Lower leg skin (tissue), 3 donors: ENCODE measurements at regions not wholly inside any gene's neighbourhood (a gene's known extent, or its start where the extent isn't known, plus 50 kb on each side); places are given as distances from the start of the nearest gene placed in this dataset.

Experiments used
- POLR2A ChIP-seq, 2 donors: fragments of 450-650 bp; IDR thresholded peaks; one replicate each; pipeline ENCODE4 v1.6.1; 2016 to 2017; ENCODE audit warnings: antibody characterized with exemption in 2 of 2, mild to moderate bottlenecking in 1 of 2, moderate library complexity in 1 of 2
- TF ChIP-seq, protein P1 (sequence below), 3 donors: fragments of 450-650 bp; IDR thresholded peaks; one replicate each; pipeline ENCODE4 v1.5.1; 2016; ENCODE audit warnings: antibody characterized with exemption in 3 of 3, mild to moderate bottlenecking in 3 of 3, moderate library complexity in 2 of 3

DNA sequence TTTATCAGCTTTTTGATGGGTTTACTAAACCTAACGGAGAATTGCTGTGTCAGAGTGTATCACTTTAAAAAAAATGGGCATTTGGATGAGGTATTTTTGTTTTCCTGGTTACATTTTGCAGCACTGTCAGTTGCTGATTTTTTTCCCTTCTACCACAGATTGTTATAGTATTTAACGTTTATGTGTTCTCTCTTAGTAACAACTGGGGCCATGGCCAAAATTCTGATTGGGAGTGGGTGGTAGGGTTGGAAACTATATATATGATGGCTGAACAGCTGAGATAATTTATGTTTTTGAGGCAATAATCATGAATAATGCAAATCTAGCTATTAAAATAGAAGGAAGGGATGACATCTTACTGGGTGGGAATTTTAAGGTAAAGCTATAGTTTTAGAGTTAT is 229.4 kb upstream of the SUCLG2 start:
- TF ChIP-seq, protein P1, sequence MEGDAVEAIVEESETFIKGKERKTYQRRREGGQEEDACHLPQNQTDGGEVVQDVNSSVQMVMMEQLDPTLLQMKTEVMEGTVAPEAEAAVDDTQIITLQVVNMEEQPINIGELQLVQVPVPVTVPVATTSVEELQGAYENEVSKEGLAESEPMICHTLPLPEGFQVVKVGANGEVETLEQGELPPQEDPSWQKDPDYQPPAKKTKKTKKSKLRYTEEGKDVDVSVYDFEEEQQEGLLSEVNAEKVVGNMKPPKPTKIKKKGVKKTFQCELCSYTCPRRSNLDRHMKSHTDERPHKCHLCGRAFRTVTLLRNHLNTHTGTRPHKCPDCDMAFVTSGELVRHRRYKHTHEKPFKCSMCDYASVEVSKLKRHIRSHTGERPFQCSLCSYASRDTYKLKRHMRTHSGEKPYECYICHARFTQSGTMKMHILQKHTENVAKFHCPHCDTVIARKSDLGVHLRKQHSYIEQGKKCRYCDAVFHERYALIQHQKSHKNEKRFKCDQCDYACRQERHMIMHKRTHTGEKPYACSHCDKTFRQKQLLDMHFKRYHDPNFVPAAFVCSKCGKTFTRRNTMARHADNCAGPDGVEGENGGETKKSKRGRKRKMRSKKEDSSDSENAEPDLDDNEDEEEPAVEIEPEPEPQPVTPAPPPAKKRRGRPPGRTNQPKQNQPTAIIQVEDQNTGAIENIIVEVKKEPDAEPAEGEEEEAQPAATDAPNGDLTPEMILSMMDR (IDR thresholded peaks at IDR 0.05): no peak
- TF ChIP-seq POLR2A (IDR thresholded peaks at IDR 0.05): no peak
